ENCODE measurements at regions not wholly inside any gene's neighbourhood (a gene's known extent, or its start where the extent isn't known, plus 50 kb on each side); places are given as distances from the start of the nearest gene placed in this dataset.

DNA sequence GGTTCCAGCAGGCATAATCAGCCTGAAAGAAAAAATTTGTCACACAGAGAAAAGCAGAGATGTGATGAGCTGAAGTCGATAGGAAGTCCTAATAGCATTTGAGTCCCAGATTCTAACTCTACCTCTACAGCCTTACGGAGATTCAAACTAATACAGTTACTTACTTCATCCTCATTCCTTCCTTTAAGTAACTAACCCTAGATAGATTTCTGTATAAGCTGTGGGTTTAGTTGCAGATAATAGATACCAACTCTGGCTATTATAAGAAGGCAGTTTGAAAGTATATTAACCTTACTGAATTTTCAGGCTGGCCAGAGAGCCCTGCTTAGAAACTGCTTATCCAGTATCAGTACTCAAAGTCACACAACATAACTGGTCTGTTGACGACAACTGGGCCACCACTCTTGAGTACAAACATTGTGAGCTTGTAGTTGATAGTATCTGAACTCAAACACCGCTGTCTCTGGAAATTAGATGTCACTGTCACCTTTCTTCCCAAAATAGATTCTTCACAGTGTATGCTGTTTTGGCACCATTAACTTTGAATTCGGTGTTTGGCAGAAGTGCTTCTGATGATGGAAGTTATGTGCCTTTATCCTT lies 484.3 kb downstream of the DIPK2A start:
- Histone ChIP-seq H3K36me3 (ENCODE audit: insufficient read depth, low read length) (no peaks in the 10 kb centered on the region), H3K4me3 (ENCODE audit: low read length) (no peak overlapping the region), H3K27ac (ENCODE audit: low read length) (no peak overlapping the region), H4K20me1 (ENCODE audit: insufficient read depth) (no peaks in the 10 kb centered on the region), H3K27me3 (ENCODE audit: insufficient read depth, low read depth, low read length) (no peaks in the 10 kb centered on the region), H3K4me2 (ENCODE audit: low read length) (no peak overlapping the region), H2AFZ (ENCODE audit: low read depth, low read length) (no peak overlapping the region), H3K9me2 (ENCODE audit: insufficient read depth, low read length) (no peaks in the 10 kb centered on the region), H3F3A (ENCODE audit: insufficient read depth, low read length, poor library complexity, severe bottlenecking) (no peaks in the 10 kb centered on the region), H3K9ac (ENCODE audit: low read length) (no peak overlapping the region), H3K9me3 (ENCODE audit: low read length) (no peaks in the 10 kb centered on the region), H3K79me2 (replicated peaks; ENCODE audit: insufficient read depth, low read length) (no peaks in the 10 kb centered on the region)
- no peak for TF ChIP-seq SMC3 (conservative IDR thresholded peaks at IDR 0.05; ENCODE audit: poor library complexity)
- TF ChIP-seq TAF1 (IDR thresholded peaks at IDR 0.05; ENCODE audit: low read depth), result no peak
- TF ChIP-seq, protein P1, sequence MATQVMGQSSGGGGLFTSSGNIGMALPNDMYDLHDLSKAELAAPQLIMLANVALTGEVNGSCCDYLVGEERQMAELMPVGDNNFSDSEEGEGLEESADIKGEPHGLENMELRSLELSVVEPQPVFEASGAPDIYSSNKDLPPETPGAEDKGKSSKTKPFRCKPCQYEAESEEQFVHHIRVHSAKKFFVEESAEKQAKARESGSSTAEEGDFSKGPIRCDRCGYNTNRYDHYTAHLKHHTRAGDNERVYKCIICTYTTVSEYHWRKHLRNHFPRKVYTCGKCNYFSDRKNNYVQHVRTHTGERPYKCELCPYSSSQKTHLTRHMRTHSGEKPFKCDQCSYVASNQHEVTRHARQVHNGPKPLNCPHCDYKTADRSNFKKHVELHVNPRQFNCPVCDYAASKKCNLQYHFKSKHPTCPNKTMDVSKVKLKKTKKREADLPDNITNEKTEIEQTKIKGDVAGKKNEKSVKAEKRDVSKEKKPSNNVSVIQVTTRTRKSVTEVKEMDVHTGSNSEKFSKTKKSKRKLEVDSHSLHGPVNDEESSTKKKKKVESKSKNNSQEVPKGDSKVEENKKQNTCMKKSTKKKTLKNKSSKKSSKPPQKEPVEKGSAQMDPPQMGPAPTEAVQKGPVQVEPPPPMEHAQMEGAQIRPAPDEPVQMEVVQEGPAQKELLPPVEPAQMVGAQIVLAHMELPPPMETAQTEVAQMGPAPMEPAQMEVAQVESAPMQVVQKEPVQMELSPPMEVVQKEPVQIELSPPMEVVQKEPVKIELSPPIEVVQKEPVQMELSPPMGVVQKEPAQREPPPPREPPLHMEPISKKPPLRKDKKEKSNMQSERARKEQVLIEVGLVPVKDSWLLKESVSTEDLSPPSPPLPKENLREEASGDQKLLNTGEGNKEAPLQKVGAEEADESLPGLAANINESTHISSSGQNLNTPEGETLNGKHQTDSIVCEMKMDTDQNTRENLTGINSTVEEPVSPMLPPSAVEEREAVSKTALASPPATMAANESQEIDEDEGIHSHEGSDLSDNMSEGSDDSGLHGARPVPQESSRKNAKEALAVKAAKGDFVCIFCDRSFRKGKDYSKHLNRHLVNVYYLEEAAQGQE (IDR thresholded peaks at IDR 0.05; ENCODE audit: borderline replicate concordance), result no peak
- TF ChIP-seq RAD21 (conservative IDR thresholded peaks at IDR 0.05), result no peak
- TF ChIP-seq, protein P2, sequence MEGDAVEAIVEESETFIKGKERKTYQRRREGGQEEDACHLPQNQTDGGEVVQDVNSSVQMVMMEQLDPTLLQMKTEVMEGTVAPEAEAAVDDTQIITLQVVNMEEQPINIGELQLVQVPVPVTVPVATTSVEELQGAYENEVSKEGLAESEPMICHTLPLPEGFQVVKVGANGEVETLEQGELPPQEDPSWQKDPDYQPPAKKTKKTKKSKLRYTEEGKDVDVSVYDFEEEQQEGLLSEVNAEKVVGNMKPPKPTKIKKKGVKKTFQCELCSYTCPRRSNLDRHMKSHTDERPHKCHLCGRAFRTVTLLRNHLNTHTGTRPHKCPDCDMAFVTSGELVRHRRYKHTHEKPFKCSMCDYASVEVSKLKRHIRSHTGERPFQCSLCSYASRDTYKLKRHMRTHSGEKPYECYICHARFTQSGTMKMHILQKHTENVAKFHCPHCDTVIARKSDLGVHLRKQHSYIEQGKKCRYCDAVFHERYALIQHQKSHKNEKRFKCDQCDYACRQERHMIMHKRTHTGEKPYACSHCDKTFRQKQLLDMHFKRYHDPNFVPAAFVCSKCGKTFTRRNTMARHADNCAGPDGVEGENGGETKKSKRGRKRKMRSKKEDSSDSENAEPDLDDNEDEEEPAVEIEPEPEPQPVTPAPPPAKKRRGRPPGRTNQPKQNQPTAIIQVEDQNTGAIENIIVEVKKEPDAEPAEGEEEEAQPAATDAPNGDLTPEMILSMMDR (IDR thresholded peaks at IDR 0.05; ENCODE audit: poor library complexity, severe bottlenecking), result no peak
- no peak for TF ChIP-seq EZH2 (IDR thresholded peaks at IDR 0.05; ENCODE audit: borderline replicate concordance, insufficient read depth, low read length, poor library complexity, severe bottlenecking)
- TF ChIP-seq MXI1 (conservative IDR thresholded peaks at IDR 0.05; ENCODE audit: poor library complexity, severe bottlenecking), result no peak

DNA sequence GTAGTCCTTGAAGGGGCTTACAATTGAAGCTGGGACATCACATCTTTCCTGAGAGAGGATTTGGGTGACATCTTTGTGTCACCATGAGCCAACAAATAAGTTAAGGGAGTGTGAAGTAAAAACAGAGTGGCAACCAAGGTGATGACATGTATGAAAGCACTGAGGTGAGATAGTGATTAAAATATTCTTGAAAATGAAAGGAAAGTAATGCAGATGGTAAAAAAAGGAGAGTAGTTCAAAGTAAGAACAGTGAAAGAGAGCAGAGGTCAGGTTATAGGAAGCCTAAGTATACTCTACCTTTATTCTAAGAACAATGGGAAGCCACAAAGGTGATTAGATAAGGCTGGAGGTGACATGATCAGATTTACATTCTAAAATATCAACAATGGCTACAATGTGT lies 486.1 kb downstream of the DIPK2A start:
- Histone ChIP-seq H4K20me1 (ENCODE audit: insufficient read depth) (no peaks in the 10 kb centered on the region), H3F3A (ENCODE audit: insufficient read depth, low read length, poor library complexity, severe bottlenecking) (no peaks in the 10 kb centered on the region), H3K9me2 (ENCODE audit: insufficient read depth, low read length) (no peaks in the 10 kb centered on the region), H3K79me2 (replicated peaks; ENCODE audit: insufficient read depth, low read length) (no peaks in the 10 kb centered on the region), H2AFZ (ENCODE audit: low read depth, low read length) (no peak overlapping the region), H3K4me2 (ENCODE audit: low read length) (no peak overlapping the region), H3K9ac (ENCODE audit: low read length) (no peak overlapping the region), H3K4me3 (ENCODE audit: low read length) (no peak overlapping the region), H3K36me3 (ENCODE audit: insufficient read depth, low read length) (no peaks in the 10 kb centered on the region), H3K27me3 (ENCODE audit: insufficient read depth, low read depth, low read length) (no peaks in the 10 kb centered on the region), H3K27ac (ENCODE audit: low read length) (no peak overlapping the region), H3K9me3 (ENCODE audit: low read length) (no peaks in the 10 kb centered on the region)
- TF ChIP-seq RAD21 (conservative IDR thresholded peaks at IDR 0.05) (no peak), EP300 (conservative IDR thresholded peaks at IDR 0.05; ENCODE audit: poor library complexity, severe bottlenecking) (no peak), MXI1 (conservative IDR thresholded peaks at IDR 0.05; ENCODE audit: poor library complexity, severe bottlenecking) (no peak), TAF1 (IDR thresholded peaks at IDR 0.05; ENCODE audit: low read depth) (no peak), POLR2AphosphoS5 (IDR thresholded peaks at IDR 0.05) (no peak), SMC3 (conservative IDR thresholded peaks at IDR 0.05; ENCODE audit: poor library complexity) (no peak), EZH2 (IDR thresholded peaks at IDR 0.05; ENCODE audit: borderline replicate concordance, insufficient read depth, low read length, poor library complexity, severe bottlenecking) (no peak)
- TF ChIP-seq, protein P1 (IDR thresholded peaks at IDR 0.05; ENCODE audit: borderline replicate concordance), result no peak
- TF ChIP-seq, protein P2 (IDR thresholded peaks at IDR 0.05; ENCODE audit: poor library complexity, severe bottlenecking), result no peak
